Activated CD4-positive, alpha-beta T cell treated with anti-CD3 and anti-CD28 coated beads, Interleukin-2, amount 10 ng/mL, durations not matched to agents 24 days and 14 days (primary cell): ENCODE measurements at regions not wholly inside any gene's neighbourhood (a gene's known extent, or its start where the extent isn't known, plus 50 kb on each side); places are given as distances from the start of the nearest gene placed in this dataset.
A peak's percentile ranks its signal among the peaks of the same experiment; 100 is the strongest.

Source experiments
- DNase-seq: peaks from one replicate; pipeline ENCODE4 v3.0.0; 2022
- H3K27ac Mint-ChIP-seq: one replicate; pipeline ENCODE4 v1.8.0; 2022; ENCODE audit warnings: mild to moderate bottlenecking, mixed read lengths
- H3K27me3 Mint-ChIP-seq: one replicate; pipeline ENCODE4 v1.8.0; 2022; ENCODE audit warnings: mixed read lengths
- H3K36me3 Mint-ChIP-seq: one replicate; pipeline ENCODE4 v1.8.0; 2022; ENCODE audit warnings: low read depth, mild to moderate bottlenecking, mixed read lengths
- H3K4me1 Mint-ChIP-seq: one replicate; pipeline ENCODE4 v1.8.0; 2021; ENCODE audit warnings: mixed read lengths
- H3K4me3 Mint-ChIP-seq: one replicate; pipeline ENCODE4 v1.8.0; 2022; ENCODE audit warnings: mild to moderate bottlenecking, moderate library complexity, mixed read lengths
- H3K9me3 Mint-ChIP-seq: one replicate; pipeline ENCODE4 v1.8.0; 2021; ENCODE audit warnings: mixed read lengths
- intact Hi-C: fragments of 100-400 bp; cut with micrococcal nuclease; formaldehyde crosslinking; loops from one replicate; pipeline ENCODE4 v1.15.1; 2023

- Mint-ChIP-seq H3K36me3 (no peaks in the 10 kb centered on the region), H3K9me3 (peaks cover 3% of the 10 kb centered on the region), H3K4me1 (no peaks in the 10 kb centered on the region), H3K27ac (no peak overlapping the region), H3K4me3 (no peak overlapping the region), H3K27me3 (no peaks in the 10 kb centered on the region)
- intact Hi-C loops: no loop called here
- no peak for DNase-seq
Measured at GRCh38 chr3:153429821-153430220, 267.8 kb downstream of the RAP2B start.

- Mint-ChIP-seq H3K36me3 (no peaks in the 10 kb centered on the region), H3K27ac (no peak overlapping the region), H3K9me3 (peaks cover 3% of the 10 kb centered on the region), H3K27me3 (no peaks in the 10 kb centered on the region), H3K4me1 (no peaks in the 10 kb centered on the region), H3K4me3 (no peak overlapping the region)
- no peak for DNase-seq
- intact Hi-C loops: no loop called here
Measured at GRCh38 chr3:153431076-153431475, 269.1 kb downstream of the RAP2B start.

GRCh38 chr3:153437666-153438065 is 275.6 kb downstream of the RAP2B start:
- intact Hi-C loops: no loop called here
- no peaks in the 10 kb centered on the region for H3K36me3 Mint-ChIP-seq
- no peak overlapping the region for H3K27ac Mint-ChIP-seq
- no peak overlapping the region for H3K4me3 Mint-ChIP-seq
- no peaks in the 10 kb centered on the region for H3K9me3 Mint-ChIP-seq
- no peaks in the 10 kb centered on the region for H3K27me3 Mint-ChIP-seq
- DNase-seq: no peak
- H3K4me1 Mint-ChIP-seq: peaks cover 4% of the 10 kb centered on the region

DNA sequence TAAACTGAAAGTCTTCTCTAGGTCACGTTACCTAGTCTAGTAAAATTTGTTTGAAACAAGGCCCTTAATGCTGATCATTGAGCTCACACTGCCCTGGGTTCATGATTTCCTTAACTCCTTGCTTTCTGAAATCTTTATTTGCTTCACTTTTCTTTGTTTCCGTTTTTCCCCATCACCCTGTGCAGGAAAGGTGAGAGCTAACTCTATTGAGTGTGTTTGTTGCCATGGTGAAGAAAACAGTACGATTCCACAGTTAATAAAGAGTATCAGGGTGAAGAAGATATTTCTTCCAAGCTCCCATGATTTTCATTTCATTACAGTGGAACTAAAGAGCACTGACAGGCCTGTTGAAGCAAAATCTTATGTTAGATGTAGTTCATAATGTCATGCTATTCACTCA is 276.2 kb downstream of the RAP2B start:
- H3K4me3 Mint-ChIP-seq: no peak overlapping the region
- intact Hi-C loops: no loop called here
- H3K27ac Mint-ChIP-seq: no peak overlapping the region
- DNase-seq: no peak
- peaks cover 8% of the 10 kb centered on the region for H3K4me1 Mint-ChIP-seq
- H3K9me3 Mint-ChIP-seq: no peaks in the 10 kb centered on the region
- no peaks in the 10 kb centered on the region for H3K36me3 Mint-ChIP-seq
- no peaks in the 10 kb centered on the region for H3K27me3 Mint-ChIP-seq

GRCh38 chr3:153439780-153440179 is 277.8 kb downstream of the RAP2B start:
- peaks cover 8% of the 10 kb centered on the region for H3K4me1 Mint-ChIP-seq
- H3K36me3 Mint-ChIP-seq: no peaks in the 10 kb centered on the region
- H3K27ac Mint-ChIP-seq: no peak overlapping the region
- no peak overlapping the region for H3K4me3 Mint-ChIP-seq
- no peaks in the 10 kb centered on the region for H3K27me3 Mint-ChIP-seq
- DNase-seq: no peak
- H3K9me3 Mint-ChIP-seq: no peaks in the 10 kb centered on the region
- intact Hi-C loops: loop anchor here (5.0 kb wide), 1 partner anchor 328 kb away; no protein-coding TSS in a partner anchor

DNA sequence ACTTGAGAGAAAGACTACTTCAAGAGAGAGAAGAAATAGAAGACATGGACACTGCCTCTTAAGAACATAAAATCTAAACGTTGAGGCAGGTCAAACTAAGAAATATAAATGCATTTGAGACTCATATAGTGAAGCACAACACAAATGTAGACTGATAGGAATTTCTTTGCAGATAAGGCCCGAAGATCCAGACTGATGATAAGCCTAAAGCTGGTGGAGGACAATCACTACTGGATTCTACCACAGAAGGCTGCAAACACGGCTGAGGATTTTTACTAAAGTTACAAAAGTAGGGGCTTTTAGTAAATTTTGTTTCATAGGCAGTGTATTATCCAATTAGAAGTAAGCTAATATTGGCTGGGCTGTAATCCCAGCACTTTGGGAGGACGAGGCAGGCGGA is 278.3 kb downstream of the RAP2B start:
- Mint-ChIP-seq H3K36me3 (no peaks in the 10 kb centered on the region), H3K27ac (no peak overlapping the region), H3K9me3 (no peaks in the 10 kb centered on the region), H3K4me3 (no peak overlapping the region), H3K27me3 (no peaks in the 10 kb centered on the region), H3K4me1 (peaks cover 8% of the 10 kb centered on the region)
- intact Hi-C loops: loop anchor here (5.0 kb wide), 1 partner anchor 327 kb away; no protein-coding TSS in a partner anchor
- no peak for DNase-seq

GRCh38 chr3:153442386-153442785 is 280.4 kb downstream of the RAP2B start:
- Mint-ChIP-seq H3K36me3 (no peaks in the 10 kb centered on the region), H3K27ac (no peak overlapping the region), H3K27me3 (no peaks in the 10 kb centered on the region), H3K4me3 (no peak overlapping the region), H3K4me1 (peaks cover 8% of the 10 kb centered on the region), H3K9me3 (no peaks in the 10 kb centered on the region)
- intact Hi-C loops: loop anchor here (5.0 kb wide), 1 partner anchor 325 kb away; no protein-coding TSS in a partner anchor
- DNase-seq: no peak

- H3K27ac Mint-ChIP-seq: peak overlapping the region; percentile 34
- no peak for DNase-seq
- H3K4me3 Mint-ChIP-seq: no peak overlapping the region
- intact Hi-C loops: loop anchor here (5.0 kb wide), 1 partner anchor 324 kb away; no protein-coding TSS in a partner anchor
- no peaks in the 10 kb centered on the region for H3K36me3 Mint-ChIP-seq
- H3K4me1 Mint-ChIP-seq: peaks cover 8% of the 10 kb centered on the region
- H3K27me3 Mint-ChIP-seq: no peaks in the 10 kb centered on the region
- H3K9me3 Mint-ChIP-seq: no peaks in the 10 kb centered on the region
Measured at GRCh38 chr3:153442799-153443487, 280.9 kb downstream of the RAP2B start.

- Mint-ChIP-seq H3K27me3 (no peaks in the 10 kb centered on the region), H3K36me3 (no peaks in the 10 kb centered on the region), H3K9me3 (no peaks in the 10 kb centered on the region), H3K27ac (no peak overlapping the region), H3K4me3 (no peak overlapping the region), H3K4me1 (peaks cover 8% of the 10 kb centered on the region)
- intact Hi-C loops: loop anchor here (5.0 kb wide), 1 partner anchor 323 kb away; no protein-coding TSS in a partner anchor
- no peak for DNase-seq
Measured at GRCh38 chr3:153443961-153444360, 281.9 kb downstream of the RAP2B start.

GRCh38 chr3:153445817-153446216 is 283.8 kb downstream of the RAP2B start:
- H3K9me3 Mint-ChIP-seq: no peaks in the 10 kb centered on the region
- H3K4me1 Mint-ChIP-seq: peaks cover 8% of the 10 kb centered on the region
- intact Hi-C loops: no loop called here
- H3K27me3 Mint-ChIP-seq: no peaks in the 10 kb centered on the region
- no peak for DNase-seq
- H3K36me3 Mint-ChIP-seq: no peaks in the 10 kb centered on the region
- H3K27ac Mint-ChIP-seq: no peak overlapping the region
- no peak overlapping the region for H3K4me3 Mint-ChIP-seq

DNA sequence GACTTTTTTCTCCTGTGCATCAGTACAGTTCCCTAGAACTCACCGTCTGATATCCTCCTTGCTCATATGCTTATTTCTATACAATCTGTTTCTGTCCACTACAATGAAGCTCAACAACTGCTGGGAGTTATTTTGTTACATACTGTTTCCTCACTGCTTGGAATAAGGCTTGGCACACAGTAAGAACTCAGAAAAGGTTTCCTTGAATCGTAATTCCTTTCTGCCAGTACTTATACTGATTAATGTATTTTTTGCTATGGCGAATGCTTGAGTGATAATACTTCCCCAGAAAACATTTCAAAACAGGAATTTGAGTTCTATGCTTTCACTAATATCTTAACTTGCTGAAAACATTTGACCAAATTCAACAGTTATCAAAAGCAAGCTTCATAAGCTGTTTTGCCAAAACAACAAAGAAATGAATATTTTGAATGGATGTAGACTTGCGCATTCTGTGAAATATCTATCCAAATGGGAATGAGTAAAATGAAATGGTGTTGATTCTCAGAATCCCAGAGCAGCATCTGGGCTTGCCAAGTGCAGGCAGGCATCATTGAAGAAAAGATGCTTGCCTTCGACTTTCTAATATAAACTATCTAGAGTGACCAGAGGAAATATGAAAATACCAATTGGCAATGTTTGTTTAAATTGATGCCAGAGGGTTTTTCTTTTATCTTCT is 286.3 kb downstream of the RAP2B start:
- H3K36me3 Mint-ChIP-seq: no peaks in the 10 kb centered on the region
- no peaks in the 10 kb centered on the region for H3K27me3 Mint-ChIP-seq
- peaks cover 1% of the 10 kb centered on the region for H3K4me1 Mint-ChIP-seq
- intact Hi-C loops: no loop called here
- no peaks in the 10 kb centered on the region for H3K9me3 Mint-ChIP-seq
- DNase-seq: no peak
- H3K27ac Mint-ChIP-seq: no peak overlapping the region
- no peak overlapping the region for H3K4me3 Mint-ChIP-seq

DNA sequence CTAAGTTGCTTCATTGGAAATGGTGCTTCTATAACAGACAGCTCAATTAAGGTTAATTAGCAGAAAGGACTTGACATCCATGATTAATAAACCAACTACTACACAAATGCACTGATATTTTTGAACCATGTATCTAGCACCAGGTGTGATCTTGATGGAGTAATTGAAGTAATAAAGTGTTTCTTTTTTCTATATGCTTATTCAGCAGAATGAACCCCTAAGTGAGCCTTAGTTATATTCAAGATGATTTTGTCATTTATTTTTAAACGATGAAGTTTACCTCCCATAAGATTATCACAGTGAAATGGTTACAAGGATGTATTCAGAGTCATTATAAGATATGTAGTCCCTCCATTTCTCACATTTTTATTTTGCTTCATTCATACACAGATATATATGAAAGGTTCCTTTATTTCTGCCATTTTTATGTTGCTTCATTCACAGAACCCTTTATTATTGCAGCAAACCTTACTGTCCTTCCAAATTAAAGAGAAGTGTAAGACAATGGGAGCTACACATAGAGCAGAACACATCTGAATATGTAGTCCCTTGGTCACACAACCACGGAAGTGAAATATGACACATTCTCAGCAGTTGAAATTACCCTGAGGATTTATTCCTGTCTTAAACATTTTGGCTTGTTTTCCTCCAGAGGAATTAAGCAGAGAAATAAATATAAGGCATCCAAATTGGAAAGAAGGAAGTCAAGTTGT is 295.0 kb downstream of the RAP2B start:
- intact Hi-C loops: no loop called here
- Mint-ChIP-seq H3K4me3 (no peak overlapping the region), H3K9me3 (peaks cover 4% of the 10 kb centered on the region), H3K27ac (no peak overlapping the region), H3K4me1 (no peaks in the 10 kb centered on the region), H3K27me3 (peaks cover 3% of the 10 kb centered on the region), H3K36me3 (no peaks in the 10 kb centered on the region)
- DNase-seq: no peak

DNA sequence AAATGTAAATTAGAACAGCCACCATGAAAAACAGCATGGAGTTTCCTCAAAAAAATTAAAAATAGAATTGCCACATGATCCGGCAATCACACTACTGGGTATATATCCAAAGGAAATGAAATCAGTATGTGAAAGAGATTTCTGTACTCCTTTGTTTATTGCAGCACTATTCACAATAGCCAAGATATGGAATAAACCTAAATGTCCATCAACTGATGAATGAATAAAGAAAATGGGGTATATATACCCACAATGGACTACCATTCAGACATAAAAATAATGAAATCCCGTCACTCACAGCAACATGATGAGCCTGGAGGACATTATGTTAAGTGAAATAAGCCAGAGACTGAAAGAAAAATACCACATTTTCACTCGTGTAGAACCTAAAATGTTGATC is 296.9 kb downstream of the RAP2B start:
- Mint-ChIP-seq H3K9me3 (peaks cover 4% of the 10 kb centered on the region), H3K4me3 (no peak overlapping the region), H3K27me3 (peaks cover 3% of the 10 kb centered on the region), H3K36me3 (no peaks in the 10 kb centered on the region), H3K27ac (no peak overlapping the region), H3K4me1 (peaks cover 5% of the 10 kb centered on the region)
- DNase-seq: no peak
- intact Hi-C loops: no loop called here

DNA sequence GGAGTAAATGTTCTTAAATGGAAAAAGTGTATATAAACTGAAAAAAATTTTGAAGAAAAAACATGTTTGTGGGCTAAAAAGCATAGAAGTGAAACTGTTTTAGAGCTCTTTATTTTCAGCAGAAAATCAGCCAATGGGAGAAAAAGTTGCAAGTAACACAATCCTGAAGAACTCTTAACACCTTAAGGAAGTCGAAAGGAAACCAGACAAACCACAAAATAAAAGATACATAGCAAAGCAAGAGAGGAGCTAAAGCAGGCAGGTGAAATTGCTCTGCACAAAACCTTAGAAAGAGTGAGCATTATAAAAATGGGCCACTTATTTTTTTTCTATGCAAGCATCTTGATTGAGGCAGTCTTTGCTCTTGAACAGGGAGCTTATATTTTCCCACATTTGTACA is 300.5 kb downstream of the RAP2B start:
- no peaks in the 10 kb centered on the region for H3K36me3 Mint-ChIP-seq
- peaks cover 2% of the 10 kb centered on the region for H3K27me3 Mint-ChIP-seq
- intact Hi-C loops: no loop called here
- H3K9me3 Mint-ChIP-seq: peaks cover under 1% of the 10 kb centered on the region
- DNase-seq: no peak
- H3K4me1 Mint-ChIP-seq: peaks cover 5% of the 10 kb centered on the region
- no peak overlapping the region for H3K27ac Mint-ChIP-seq
- peak overlapping the region; percentile 29 for H3K4me3 Mint-ChIP-seq
